Stimulated activated CD8-positive, alpha-beta memory T cell treated with anti-CD3 and anti-CD28 coated beads, Interleukin-15, amount 100 ng/mL, for 1 hour (primary cell): ENCODE measurements at regions not wholly inside any gene's neighbourhood (a gene's known extent, or its start where the extent isn't known, plus 50 kb on each side); places are given as distances from the start of the nearest gene placed in this dataset.

Source experiments
- DNase-seq: peaks from one replicate; pipeline ENCODE4 v3.0.0-alpha.2; 2020; ENCODE audit warnings: low read depth

- DNase-seq, result no peak
These were observed 320.5 kb upstream of the UMPS start for GRCh38 chr3:124409650-124410275.

GRCh38 chr3:124410471-124410870 lies 319.8 kb upstream of the UMPS start:
- DNase-seq, result no peak

GRCh38 chr3:124411728-124412127 lies 318.5 kb upstream of the UMPS start:
- no peak for DNase-seq

GRCh38 chr3:124412644-124413043 lies 317.6 kb upstream of the UMPS start:
- no peak for DNase-seq

GRCh38 chr3:124413393-124413792 lies 316.9 kb upstream of the UMPS start:
- DNase-seq, result no peak

- no peak for DNase-seq
These were observed 316.2 kb upstream of the UMPS start for GRCh38 chr3:124413989-124414598.

GRCh38 chr3:124415446-124415960 lies 314.7 kb upstream of the UMPS start:
- DNase-seq, result no peak

GRCh38 chr3:124419303-124419702 lies 310.9 kb upstream of the UMPS start:
- no peak for DNase-seq

GRCh38 chr3:124420392-124420791 lies 309.9 kb upstream of the UMPS start:
- no peak for DNase-seq

GRCh38 chr3:124422805-124423204 lies 307.4 kb upstream of the UMPS start:
- DNase-seq, result no peak

- DNase-seq, result no peak
These were observed 305.9 kb upstream of the UMPS start for GRCh38 chr3:124424396-124424795.

GRCh38 chr3:124425972-124426371 lies 304.3 kb upstream of the UMPS start:
- no peak for DNase-seq

GRCh38 chr3:124428372-124429128 lies 301.7 kb upstream of the UMPS start:
- no peak for DNase-seq

GRCh38 chr3:124429129-124429815 lies 301.0 kb upstream of the UMPS start:
- DNase-seq, result no peak

GRCh38 chr3:124431331-124431994 lies 298.8 kb upstream of the UMPS start:
- DNase-seq, result no peak

GRCh38 chr3:124434176-124434575 lies 296.1 kb upstream of the UMPS start:
- no peak for DNase-seq

GRCh38 chr3:124435467-124435866 lies 294.8 kb upstream of the UMPS start:
- DNase-seq, result no peak

GRCh38 chr3:124438813-124439212 lies 291.4 kb upstream of the UMPS start:
- no peak for DNase-seq

- no peak for DNase-seq
These were observed 290.6 kb upstream of the UMPS start for GRCh38 chr3:124439603-124440002.

GRCh38 chr3:124441766-124442165 lies 288.5 kb upstream of the UMPS start:
- no peak for DNase-seq

GRCh38 chr3:124442463-124442862 lies 287.8 kb upstream of the UMPS start:
- no peak for DNase-seq

GRCh38 chr3:124443446-124443845 lies 286.8 kb upstream of the UMPS start:
- no peak for DNase-seq
